Endothelial cell of umbilical vein (primary cell): ENCODE measurements at regions not wholly inside any gene's neighbourhood (a gene's known extent, or its start where the extent isn't known, plus 50 kb on each side); places are given as distances from the start of the nearest gene placed in this dataset.

Experiments
- BruUV-seq: library from RNA; stranded (reverse); fragments of 400-500 nt; replicated peaks from 2 replicates; lab custom pipeline; 2021; lab: Mats Ljungman, UMichigan
- CTCF ChIA-PET: fragments of 300-600, 350-600 bp; sonication (Branson Sonifier 250); formaldehyde crosslinking; loops from one replicate; lab custom pipeline; 2021; ENCODE audit warnings: antibody characterized with exemption, inconsistent platforms; lab: Charles Lee
- POLR2A ChIA-PET: fragments of 300-600, 350-600 bp; sonication (Branson Sonifier 250); formaldehyde crosslinking; loops from one replicate; lab custom pipeline; 2021; ENCODE audit warnings: antibody characterized with exemption, inconsistent platforms; lab: Charles Lee
- DNase-seq: peaks from one replicate; pipeline ENCODE4 v3.0.0-alpha.2; 2011; ENCODE audit warnings: low read depth, low spot score
- FAIRE-seq: peaks from 2 replicates; lab custom pipeline; 2011; peaks lifted over from hg19 to GRCh38; lab: Jason Lieb, UNC
- H2AFZ ChIP-seq: 2 replicates; pipeline ENCODE4 v1.6.0; 2012; ENCODE audit warnings: low read depth, low read length, control low read depth, inconsistent platforms
- H3K27ac ChIP-seq: 2 replicates; pipeline ENCODE4 v1.5.1; 2011; ENCODE audit warnings: low read depth, mild to moderate bottlenecking, control low read depth, low read length, moderate library complexity; ENCODE audit not compliant: insufficient read depth
- H3K27me3 ChIP-seq, 2 experiments: 2 replicates each; pipeline versions ENCODE4 v1.6.0 to v1.6.1; 2011; ENCODE audit warnings: low read length in 2 of 2, mixed read lengths in 1 of 2; ENCODE audit not compliant: control insufficient read depth in 2 of 2, insufficient read depth in 2 of 2
- H3K36me3 ChIP-seq, 2 experiments: 2 replicates in 1 of 2; 3 replicates in 1 of 2; pipeline ENCODE4 v1.5.1; 2011; ENCODE audit warnings: low read length in 2 of 2, mild to moderate bottlenecking in 1 of 2, moderate library complexity in 1 of 2; ENCODE audit not compliant: control insufficient read depth in 2 of 2, insufficient read depth in 2 of 2; ENCODE audit errors: extremely low read depth in 1 of 2
- H3K4me1 ChIP-seq: 3 replicates; pipeline ENCODE4 v1.5.1; 2011; ENCODE audit warnings: mild to moderate bottlenecking, low read length; ENCODE audit not compliant: control insufficient read depth, insufficient read depth; ENCODE audit errors: extremely low read depth
- H3K4me2 ChIP-seq: 2 replicates; pipeline ENCODE4 v1.6.1; 2011; ENCODE audit warnings: low read length, control low read depth, mixed read lengths; ENCODE audit not compliant: insufficient read depth
- H3K4me3 ChIP-seq, 3 experiments: fragments of 200-600 bp in 1 of 3; sonication (generic), shearing (Covaris generic) in 1 of 3; replicated peaks in 1 of 3; 2 replicates each; pipeline ENCODE4 v1.5.1; 2011 to 2016; ENCODE audit warnings: control low read depth in 3 of 3, low read length in 3 of 3, mild to moderate bottlenecking in 2 of 3, inconsistent platforms in 1 of 3, low read depth in 1 of 3, moderate library complexity in 1 of 3; ENCODE audit not compliant: insufficient read depth in 1 of 3
- H3K79me2 ChIP-seq: 2 replicates; pipeline ENCODE4 v1.6.0; 2012; ENCODE audit warnings: low read length, inconsistent platforms; ENCODE audit not compliant: control insufficient read depth, insufficient read depth
- H3K9ac ChIP-seq: replicated peaks from 2 replicates; pipeline ENCODE3; 2011; ENCODE audit warnings: low read length, control low read depth; ENCODE audit not compliant: insufficient read depth; ENCODE audit errors: extremely low read depth
- H3K9me1 ChIP-seq: replicated peaks from 3 replicates; pipeline ENCODE4 v1.6.0; 2011; ENCODE audit warnings: mild to moderate bottlenecking, low read length; ENCODE audit not compliant: control insufficient read depth, insufficient read depth; ENCODE audit errors: extremely low read depth
- H3K9me3 ChIP-seq: replicated peaks from 2 replicates; pipeline ENCODE4 v1.5.1; 2012; ENCODE audit warnings: low read length, inconsistent platforms; ENCODE audit not compliant: control insufficient read depth, insufficient read depth
- H4K20me1 ChIP-seq: replicated peaks from 2 replicates; pipeline ENCODE3; 2011; ENCODE audit warnings: mild to moderate bottlenecking, low read length; ENCODE audit not compliant: control insufficient read depth, insufficient read depth; ENCODE audit errors: extremely low read depth
- CTCF ChIP-seq, 2 donors: IDR thresholded peaks; 1 replicate in 1 of 2; 2 replicates in 1 of 2; pipeline ENCODE4 v1.5.1; 2011; ENCODE audit warnings: low read length in 2 of 2, mild to moderate bottlenecking in 2 of 2, moderate library complexity in 2 of 2, control low read depth in 1 of 2, inconsistent platforms in 1 of 2, low read depth in 1 of 2; ENCODE audit not compliant: insufficient read depth in 1 of 2; ENCODE audit errors: extremely low read depth in 1 of 2
- EZH2 ChIP-seq: IDR thresholded peaks from 2 replicates; pipeline ENCODE4 v1.6.1; 2012; ENCODE audit warnings: borderline replicate concordance, low read depth, mild to moderate bottlenecking, moderate library complexity, low read length, inconsistent platforms; ENCODE audit not compliant: severe bottlenecking
- GATA2 ChIP-seq: IDR thresholded peaks from 2 replicates; pipeline ENCODE4 v1.7.0; 2011; ENCODE audit warnings: low read depth, mild to moderate bottlenecking, moderate library complexity, mixed read lengths, low read length; ENCODE audit not compliant: insufficient read length, insufficient read depth
- JUN ChIP-seq: IDR thresholded peaks from 2 replicates; pipeline ENCODE4 v1.6.1; 2011; ENCODE audit warnings: borderline replicate concordance, low read depth; ENCODE audit not compliant: insufficient read length, insufficient read depth
- MAX ChIP-seq: IDR thresholded peaks from 2 replicates; pipeline ENCODE4 v1.6.1; 2011; ENCODE audit not compliant: insufficient read depth, insufficient read length
- POLR2A ChIP-seq: IDR thresholded peaks from 2 replicates; pipeline ENCODE4 v1.6.1; 2012; ENCODE audit warnings: low read depth, mild to moderate bottlenecking, control low read depth, low read length
- POLR2AphosphoS5 ChIP-seq: IDR thresholded peaks from 2 replicates; pipeline ENCODE4 v1.6.1; 2012; ENCODE audit warnings: low read depth, mild to moderate bottlenecking, control low read depth, low read length, moderate library complexity; ENCODE audit not compliant: insufficient read depth
- dilution Hi-C: fragments of 300-500 bp; cut with MboI; formaldehyde crosslinking; loops from one replicate; pipeline ENCODE4 v1.15.0; 2019; ENCODE audit warnings: low sequenced_read_pairs; ENCODE audit not compliant: extremely low pct_ligation_motif_present
- intact Hi-C: fragments of 100-400 bp; cut with micrococcal nuclease; formaldehyde crosslinking; loops from one replicate; pipeline ENCODE4 v1.10.0; 2022

GRCh38 chr13:88817560-88817959 lies 1146.4 kb downstream of the SLITRK5 start:
- Histone ChIP-seq H3K9me3 (peaks cover 2% of the 10 kb centered on the region), H3K79me2 (no peaks in the 10 kb centered on the region), H3K9me1 (no peaks in the 10 kb centered on the region), H3K4me3 (no peak overlapping the region), H3K4me1 (no peaks in the 10 kb centered on the region), H4K20me1 (no peaks in the 10 kb centered on the region), H3K27me3 (no peaks in the 10 kb centered on the region), H3K36me3 (no peaks in the 10 kb centered on the region), H2AFZ (no peak overlapping the region), H3K9ac (no peak overlapping the region), H3K27ac (no peak overlapping the region), H3K4me2 (no peak overlapping the region)
- dilution Hi-C loops (no loop called here), intact Hi-C loops (no loop called here)
- DNase-seq (no peak), FAIRE-seq (no peak)
- CTCF ChIA-PET = no interaction called here
- TF ChIP-seq POLR2A (no peak), JUN (no peak), EZH2 (no peak), POLR2AphosphoS5 (no peak), MAX (no peak), GATA2 (no peak), CTCF (IDR thresholded peaks at IDR 0.05; ENCODE audit: extremely low read depth in 1 of 2, insufficient read depth in 1 of 2, low read depth in 1 of 2, low read length in 2 of 2) (no peak)
- no TSS peak for BruUV-seq
- POLR2A ChIA-PET = no interaction called here
